Endothelial cell of umbilical vein (primary cell): ENCODE measurements at regions not wholly inside any gene's neighbourhood (a gene's known extent, or its start where the extent isn't known, plus 50 kb on each side); places are given as distances from the start of the nearest gene placed in this dataset.

Experiments
- BruUV-seq: library from RNA; stranded (reverse); fragments of 400-500 nt; replicated peaks from 2 replicates; lab custom pipeline; 2021; lab: Mats Ljungman, UMichigan
- CTCF ChIA-PET: fragments of 300-600, 350-600 bp; sonication (Branson Sonifier 250); formaldehyde crosslinking; loops from one replicate; lab custom pipeline; 2021; ENCODE audit warnings: antibody characterized with exemption, inconsistent platforms; lab: Charles Lee
- POLR2A ChIA-PET: fragments of 300-600, 350-600 bp; sonication (Branson Sonifier 250); formaldehyde crosslinking; loops from one replicate; lab custom pipeline; 2021; ENCODE audit warnings: antibody characterized with exemption, inconsistent platforms; lab: Charles Lee
- DNase-seq: peaks from one replicate; pipeline ENCODE4 v3.0.0-alpha.2; 2011; ENCODE audit warnings: low read depth, low spot score
- FAIRE-seq: peaks from 2 replicates; lab custom pipeline; 2011; peaks lifted over from hg19 to GRCh38; lab: Jason Lieb, UNC
- H2AFZ ChIP-seq: 2 replicates; pipeline ENCODE4 v1.6.0; 2012; ENCODE audit warnings: low read depth, low read length, control low read depth, inconsistent platforms
- H3K27ac ChIP-seq: 2 replicates; pipeline ENCODE4 v1.5.1; 2011; ENCODE audit warnings: low read depth, mild to moderate bottlenecking, control low read depth, low read length, moderate library complexity; ENCODE audit not compliant: insufficient read depth
- H3K27me3 ChIP-seq, 2 experiments: 2 replicates each; pipeline versions ENCODE4 v1.6.0 to v1.6.1; 2011; ENCODE audit warnings: low read length in 2 of 2, mixed read lengths in 1 of 2; ENCODE audit not compliant: control insufficient read depth in 2 of 2, insufficient read depth in 2 of 2
- H3K36me3 ChIP-seq, 2 experiments: 2 replicates in 1 of 2; 3 replicates in 1 of 2; pipeline ENCODE4 v1.5.1; 2011; ENCODE audit warnings: low read length in 2 of 2, mild to moderate bottlenecking in 1 of 2, moderate library complexity in 1 of 2; ENCODE audit not compliant: control insufficient read depth in 2 of 2, insufficient read depth in 2 of 2; ENCODE audit errors: extremely low read depth in 1 of 2
- H3K4me1 ChIP-seq: 3 replicates; pipeline ENCODE4 v1.5.1; 2011; ENCODE audit warnings: mild to moderate bottlenecking, low read length; ENCODE audit not compliant: control insufficient read depth, insufficient read depth; ENCODE audit errors: extremely low read depth
- H3K4me2 ChIP-seq: 2 replicates; pipeline ENCODE4 v1.6.1; 2011; ENCODE audit warnings: low read length, control low read depth, mixed read lengths; ENCODE audit not compliant: insufficient read depth
- H3K4me3 ChIP-seq, 3 experiments: fragments of 200-600 bp in 1 of 3; sonication (generic), shearing (Covaris generic) in 1 of 3; replicated peaks in 1 of 3; 2 replicates each; pipeline ENCODE4 v1.5.1; 2011 to 2016; ENCODE audit warnings: control low read depth in 3 of 3, low read length in 3 of 3, mild to moderate bottlenecking in 2 of 3, inconsistent platforms in 1 of 3, low read depth in 1 of 3, moderate library complexity in 1 of 3; ENCODE audit not compliant: insufficient read depth in 1 of 3
- H3K79me2 ChIP-seq: 2 replicates; pipeline ENCODE4 v1.6.0; 2012; ENCODE audit warnings: low read length, inconsistent platforms; ENCODE audit not compliant: control insufficient read depth, insufficient read depth
- H3K9ac ChIP-seq: replicated peaks from 2 replicates; pipeline ENCODE3; 2011; ENCODE audit warnings: low read length, control low read depth; ENCODE audit not compliant: insufficient read depth; ENCODE audit errors: extremely low read depth
- H3K9me1 ChIP-seq: replicated peaks from 3 replicates; pipeline ENCODE4 v1.6.0; 2011; ENCODE audit warnings: mild to moderate bottlenecking, low read length; ENCODE audit not compliant: control insufficient read depth, insufficient read depth; ENCODE audit errors: extremely low read depth
- H3K9me3 ChIP-seq: replicated peaks from 2 replicates; pipeline ENCODE4 v1.5.1; 2012; ENCODE audit warnings: low read length, inconsistent platforms; ENCODE audit not compliant: control insufficient read depth, insufficient read depth
- H4K20me1 ChIP-seq: replicated peaks from 2 replicates; pipeline ENCODE3; 2011; ENCODE audit warnings: mild to moderate bottlenecking, low read length; ENCODE audit not compliant: control insufficient read depth, insufficient read depth; ENCODE audit errors: extremely low read depth
- CTCF ChIP-seq, 2 donors: IDR thresholded peaks; 1 replicate in 1 of 2; 2 replicates in 1 of 2; pipeline ENCODE4 v1.5.1; 2011; ENCODE audit warnings: low read length in 2 of 2, mild to moderate bottlenecking in 2 of 2, moderate library complexity in 2 of 2, control low read depth in 1 of 2, inconsistent platforms in 1 of 2, low read depth in 1 of 2; ENCODE audit not compliant: insufficient read depth in 1 of 2; ENCODE audit errors: extremely low read depth in 1 of 2
- EZH2 ChIP-seq: IDR thresholded peaks from 2 replicates; pipeline ENCODE4 v1.6.1; 2012; ENCODE audit warnings: borderline replicate concordance, low read depth, mild to moderate bottlenecking, moderate library complexity, low read length, inconsistent platforms; ENCODE audit not compliant: severe bottlenecking
- FOS ChIP-seq: IDR thresholded peaks from 2 replicates; pipeline ENCODE4 v1.6.1; 2011; ENCODE audit warnings: mild to moderate bottlenecking, low read length, moderate library complexity, borderline replicate concordance; ENCODE audit not compliant: insufficient read depth
- GATA2 ChIP-seq: IDR thresholded peaks from 2 replicates; pipeline ENCODE4 v1.7.0; 2011; ENCODE audit warnings: low read depth, mild to moderate bottlenecking, moderate library complexity, mixed read lengths, low read length; ENCODE audit not compliant: insufficient read length, insufficient read depth
- JUN ChIP-seq: IDR thresholded peaks from 2 replicates; pipeline ENCODE4 v1.6.1; 2011; ENCODE audit warnings: borderline replicate concordance, low read depth; ENCODE audit not compliant: insufficient read length, insufficient read depth
- MAX ChIP-seq: IDR thresholded peaks from 2 replicates; pipeline ENCODE4 v1.6.1; 2011; ENCODE audit not compliant: insufficient read depth, insufficient read length
- MYC ChIP-seq: IDR thresholded peaks from one replicate; pipeline ENCODE4 v1.6.1; 2011; ENCODE audit warnings: mild to moderate bottlenecking, low read depth, low read length
- POLR2A ChIP-seq: IDR thresholded peaks from 2 replicates; pipeline ENCODE4 v1.6.1; 2012; ENCODE audit warnings: low read depth, mild to moderate bottlenecking, control low read depth, low read length
- POLR2AphosphoS5 ChIP-seq: IDR thresholded peaks from 2 replicates; pipeline ENCODE4 v1.6.1; 2012; ENCODE audit warnings: low read depth, mild to moderate bottlenecking, control low read depth, low read length, moderate library complexity; ENCODE audit not compliant: insufficient read depth
- dilution Hi-C: fragments of 300-500 bp; cut with MboI; formaldehyde crosslinking; loops from one replicate; pipeline ENCODE4 v1.15.0; 2019; ENCODE audit warnings: low sequenced_read_pairs; ENCODE audit not compliant: extremely low pct_ligation_motif_present
- intact Hi-C: fragments of 100-400 bp; cut with micrococcal nuclease; formaldehyde crosslinking; loops from one replicate; pipeline ENCODE4 v1.10.0; 2022

- no peaks in the 10 kb centered on the region for H4K20me1 ChIP-seq
- no TSS peak for BruUV-seq
- no peak overlapping the region for H3K4me2 ChIP-seq
- FAIRE-seq, result no peak
- CTCF ChIA-PET, result no interaction called here
- H2AFZ ChIP-seq, result no peak overlapping the region
- H3K27me3 ChIP-seq, result no peaks in the 10 kb centered on the region
- no peak overlapping the region for H3K9ac ChIP-seq
- dilution Hi-C loops (no loop called here), intact Hi-C loops (no loop called here)
- H3K9me1 ChIP-seq, result no peaks in the 10 kb centered on the region
- TF ChIP-seq JUN (no peak), POLR2A (no peak), GATA2 (no peak), CTCF (IDR thresholded peaks at IDR 0.05; ENCODE audit: extremely low read depth in 1 of 2, insufficient read depth in 1 of 2, low read depth in 1 of 2, low read length in 2 of 2) (no peak), MAX (no peak), MYC (no peak), FOS (no peak), POLR2AphosphoS5 (no peak), EZH2 (no peak)
- POLR2A ChIA-PET, result no interaction called here
- no peaks in the 10 kb centered on the region for H3K4me1 ChIP-seq
- DNase-seq, result no peak
- H3K36me3 ChIP-seq, result no peaks in the 10 kb centered on the region
- H3K4me3 ChIP-seq, result no peak overlapping the region
- peaks cover 2% of the 10 kb centered on the region for H3K9me3 ChIP-seq
- H3K27ac ChIP-seq, result no peak overlapping the region
- no peaks in the 10 kb centered on the region for H3K79me2 ChIP-seq
These were observed 442.9 kb upstream of the RAG2 start for GRCh38 chr11:37040921-37041320.
